PFSK-1 (cell line): ENCODE measurements at regions not wholly inside any gene's neighbourhood (a gene's known extent, or its start where the extent isn't known, plus 50 kb on each side); places are given as distances from the start of the nearest gene placed in this dataset.

Experiments
- FOXP2 ChIP-seq: optimal IDR thresholded peaks from 2 replicates; pipeline ENCODE3; 2011; ENCODE audit warnings: borderline replicate concordance, control low read depth, inconsistent platforms; ENCODE audit not compliant: insufficient read depth; ENCODE audit errors: extremely low read length, extremely low read depth
- POLR2AphosphoS5 ChIP-seq: IDR thresholded peaks from 2 replicates; pipeline ENCODE4 v1.6.1; 2012; ENCODE audit warnings: low read depth, mild to moderate bottlenecking, control low read depth, low read length, moderate library complexity
- REST ChIP-seq, 2 experiments: IDR thresholded peaks; 2 replicates each; pipeline versions ENCODE4 v1.6.1 to v1.8.0; 2011 to 2012; ENCODE audit warnings: low read depth in 2 of 2, low read length in 2 of 2, control low read depth in 1 of 2, inconsistent platforms in 1 of 2, mild to moderate bottlenecking in 1 of 2, moderate library complexity in 1 of 2; ENCODE audit not compliant: insufficient read depth in 1 of 2
- SIN3A ChIP-seq: IDR thresholded peaks from 2 replicates; pipeline ENCODE4 v1.6.1; 2012; ENCODE audit warnings: mild to moderate bottlenecking, low read length, moderate library complexity, borderline replicate concordance; ENCODE audit not compliant: insufficient read depth
- TAF1 ChIP-seq: IDR thresholded peaks from 2 replicates; pipeline ENCODE4 v1.6.1; 2012; ENCODE audit warnings: low read length, control low read depth, borderline replicate concordance; ENCODE audit not compliant: insufficient read depth

GRCh38 chr21:24445517-24445916 is 1161.8 kb downstream of the MRPL39 start:
- TF ChIP-seq TAF1: no peak
- no peak for TF ChIP-seq REST (IDR thresholded peaks at IDR 0.05; ENCODE audit: insufficient read depth in 1 of 2, low read depth in 2 of 2, low read length in 2 of 2)
- no peak for TF ChIP-seq FOXP2
- no peak for TF ChIP-seq SIN3A
- no peak for TF ChIP-seq POLR2AphosphoS5

DNA sequence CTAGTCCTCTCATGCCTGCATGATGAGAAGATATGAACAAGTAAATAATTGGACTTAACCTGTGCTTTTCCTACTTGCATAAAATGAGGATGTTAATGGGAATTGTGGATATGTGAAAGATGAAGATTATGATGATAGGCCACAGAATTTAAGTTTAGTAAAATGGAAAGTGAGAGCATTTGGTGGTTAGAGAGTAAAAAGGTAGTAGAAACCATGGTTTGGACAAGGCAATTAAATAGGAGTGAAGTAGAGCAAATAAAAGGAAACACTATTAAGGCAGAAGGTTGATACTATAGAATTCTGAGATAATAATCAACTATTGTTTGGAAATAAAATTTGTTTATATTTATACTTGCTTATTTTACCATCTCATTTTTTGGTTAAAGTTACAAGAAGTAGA is 1162.5 kb downstream of the MRPL39 start:
- TF ChIP-seq SIN3A (no peak), FOXP2 (no peak), TAF1 (no peak), REST (IDR thresholded peaks at IDR 0.05; ENCODE audit: insufficient read depth in 1 of 2, low read depth in 2 of 2, low read length in 2 of 2) (no peak), POLR2AphosphoS5 (no peak)

DNA sequence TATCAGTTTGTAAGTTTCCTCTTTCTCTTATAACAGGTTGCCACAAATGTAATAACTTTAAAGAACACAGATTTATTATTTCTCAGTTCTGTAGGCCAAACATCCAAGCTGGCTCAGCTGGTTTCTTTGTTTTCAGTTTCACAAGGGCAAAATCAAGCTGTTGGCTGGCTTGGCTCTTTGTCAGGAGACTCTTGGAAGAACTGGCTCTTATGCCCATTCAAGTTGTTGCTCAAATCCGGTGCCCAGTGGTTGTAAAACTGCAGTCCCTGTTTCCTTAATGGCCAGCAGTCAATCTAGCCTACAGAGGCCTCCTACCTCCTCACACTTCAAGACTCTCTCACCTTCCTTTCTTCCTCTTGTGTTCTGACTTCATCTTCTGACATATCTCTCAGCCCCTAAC is 1171.0 kb downstream of the MRPL39 start:
- no peak for TF ChIP-seq POLR2AphosphoS5
- TF ChIP-seq TAF1: no peak
- no peak for TF ChIP-seq FOXP2
- no peak for TF ChIP-seq SIN3A
- TF ChIP-seq REST (IDR thresholded peaks at IDR 0.05; ENCODE audit: insufficient read depth in 1 of 2, low read depth in 2 of 2, low read length in 2 of 2): no peak

DNA sequence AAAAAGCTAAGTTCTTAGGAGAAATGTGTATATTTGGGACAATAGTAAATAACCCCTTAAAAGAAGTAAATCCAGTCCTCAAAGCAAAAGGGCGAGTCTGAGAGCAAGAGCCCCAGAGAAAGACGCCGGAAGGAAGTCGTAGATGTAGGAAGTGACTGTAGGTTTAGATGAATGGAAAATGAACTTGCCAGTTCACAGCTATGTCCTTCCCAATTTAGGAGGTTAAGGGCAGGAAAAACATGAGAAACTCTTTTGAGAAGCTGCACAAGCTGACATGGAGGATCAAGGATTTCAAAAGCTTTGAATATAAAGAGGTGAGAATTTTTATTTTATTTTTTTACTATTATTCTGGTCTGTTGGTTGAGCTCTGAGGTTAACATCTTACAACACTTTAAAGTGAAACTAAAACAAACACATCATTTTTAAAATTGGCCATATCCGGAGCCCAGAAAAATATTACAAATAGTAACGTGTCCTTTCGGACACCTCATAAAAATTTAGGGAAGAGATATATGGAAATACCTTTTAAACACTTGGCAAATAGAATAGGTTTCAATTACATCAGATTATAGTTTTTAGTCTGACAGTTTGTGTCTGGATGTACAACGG is 1178.6 kb downstream of the MRPL39 start:
- no peak for TF ChIP-seq SIN3A
- no peak for TF ChIP-seq FOXP2
- no peak for TF ChIP-seq POLR2AphosphoS5
- TF ChIP-seq TAF1: no peak
- no peak for TF ChIP-seq REST (IDR thresholded peaks at IDR 0.05; ENCODE audit: insufficient read depth in 1 of 2, low read depth in 2 of 2, low read length in 2 of 2)

DNA sequence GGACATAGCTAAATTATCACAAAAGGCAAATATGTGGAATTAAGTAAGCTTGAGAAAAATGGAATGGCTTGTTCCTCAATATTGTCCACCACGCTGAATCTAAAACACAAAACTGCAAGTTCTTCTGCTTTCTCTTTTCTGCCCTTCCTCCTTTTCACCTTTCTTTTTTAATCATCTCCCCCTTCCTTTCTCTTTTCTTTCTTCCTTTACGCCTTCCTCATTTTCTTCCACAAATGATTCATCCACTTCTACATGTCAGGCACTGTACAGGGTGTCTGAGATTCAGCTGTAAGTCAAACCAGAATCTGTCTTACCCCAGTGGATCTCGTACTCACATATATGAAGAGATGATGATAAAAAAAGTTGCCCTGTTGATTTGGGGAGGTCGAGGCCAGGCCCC is 1182.5 kb downstream of the MRPL39 start:
- TF ChIP-seq SIN3A (no peak), FOXP2 (no peak), POLR2AphosphoS5 (no peak), TAF1 (no peak), REST (IDR thresholded peaks at IDR 0.05; ENCODE audit: insufficient read depth in 1 of 2, low read depth in 2 of 2, low read length in 2 of 2) (no peak)
